Neural cell (in vitro differentiated cells): ENCODE measurements at regions not wholly inside any gene's neighbourhood (a gene's known extent, or its start where the extent isn't known, plus 50 kb on each side); places are given as distances from the start of the nearest gene placed in this dataset.

Source experiments
- H2AFZ ChIP-seq: fragments of 200-600, 300-800 bp; sonication (generic), shearing (Covaris generic); 2 replicates; pipeline ENCODE4 v1.6.0; 2014; ENCODE audit warnings: low read depth, mild to moderate bottlenecking, antibody characterized with exemption, low read length, moderate library complexity
- H3F3A ChIP-seq: fragments of 200-600 bp; shearing (Covaris generic); 2 replicates; pipeline ENCODE4 v1.6.1; 2016; ENCODE audit warnings: mild to moderate bottlenecking, moderate library complexity, mixed read lengths, antibody characterized with exemption, low read length; ENCODE audit not compliant: insufficient read depth, poor library complexity, severe bottlenecking
- H3K27ac ChIP-seq: fragments of 200-600, 300-800 bp; sonication (generic), shearing (Covaris generic); 2 replicates; pipeline ENCODE4 v1.5.1; 2014; ENCODE audit warnings: mild to moderate bottlenecking, low read length, moderate library complexity
- H3K27me3 ChIP-seq: fragments of 300-800, 200-600 bp; sonication (generic), shearing (Covaris generic); 2 replicates; pipeline ENCODE4 v1.6.0; 2014; ENCODE audit warnings: mild to moderate bottlenecking, low read depth, low read length, moderate library complexity; ENCODE audit not compliant: insufficient read depth
- H3K36me3 ChIP-seq: fragments of 300-800, 200-600 bp; sonication (generic), shearing (Covaris generic); 2 replicates; pipeline ENCODE4 v1.5.1; 2014; ENCODE audit warnings: mild to moderate bottlenecking, antibody characterized with exemption, low read length, moderate library complexity; ENCODE audit not compliant: insufficient read depth
- H3K4me2 ChIP-seq: fragments of 300-800, 200-600 bp; sonication (generic), shearing (Covaris generic); 2 replicates; pipeline ENCODE4 v1.6.0; 2014; ENCODE audit warnings: mild to moderate bottlenecking, low read length
- H3K4me3 ChIP-seq: fragments of 300-800, 200-600 bp; sonication (generic), shearing (Covaris generic); 2 replicates; pipeline ENCODE4 v1.5.1; 2014; ENCODE audit warnings: mild to moderate bottlenecking, low read length, moderate library complexity
- H3K79me2 ChIP-seq: fragments of 200-600 bp; shearing (Covaris generic); replicated peaks from 2 replicates; pipeline ENCODE4 v1.6.0; 2014; ENCODE audit warnings: mild to moderate bottlenecking, low read length, moderate library complexity; ENCODE audit not compliant: insufficient read depth
- H3K9ac ChIP-seq: fragments of 300-800, 200-600 bp; sonication (generic), shearing (Covaris generic); 2 replicates; pipeline ENCODE4 v1.6.1; 2016; ENCODE audit warnings: mild to moderate bottlenecking, low read length, mixed read lengths
- H3K9me2 ChIP-seq: fragments of 200-600 bp; shearing (Covaris generic); 2 replicates; pipeline ENCODE4 v1.6.1; 2016; ENCODE audit warnings: mild to moderate bottlenecking, low read length, mixed read lengths; ENCODE audit not compliant: insufficient read depth
- H3K9me3 ChIP-seq: fragments of 200-600, 300-800 bp; sonication (generic), shearing (Covaris generic); 2 replicates; pipeline ENCODE4 v1.6.1; 2016; ENCODE audit warnings: mild to moderate bottlenecking, mixed run types, low read length, moderate library complexity, mixed read lengths
- H4K20me1 ChIP-seq: fragments of 200-600 bp; shearing (Covaris generic); 2 replicates; pipeline ENCODE4 v1.6.1; 2016; ENCODE audit warnings: mild to moderate bottlenecking, mixed run types; ENCODE audit not compliant: insufficient read depth
- CTCF ChIP-seq: fragments of 450-650 bp; IDR thresholded peaks from 2 replicates; pipeline ENCODE4 v1.5.1; 2014; ENCODE audit warnings: antibody characterized with exemption, mild to moderate bottlenecking, moderate library complexity; ENCODE audit not compliant: poor library complexity, severe bottlenecking
- EP300 ChIP-seq: fragments of 450-650 bp; conservative IDR thresholded peaks from 2 replicates; pipeline ENCODE4 v1.6.1; 2014; ENCODE audit warnings: antibody characterized with exemption, mild to moderate bottlenecking, moderate library complexity; ENCODE audit not compliant: poor library complexity, severe bottlenecking
- EZH2 ChIP-seq: fragments of 200-600, 300-800 bp; shearing (Covaris generic), sonication (generic); IDR thresholded peaks from 2 replicates; pipeline ENCODE4 v1.6.1; 2014; ENCODE audit warnings: antibody characterized with exemption, low read length, borderline replicate concordance, mild to moderate bottlenecking; ENCODE audit not compliant: insufficient read depth, poor library complexity, severe bottlenecking
- MXI1 ChIP-seq: fragments of 450-650 bp; conservative IDR thresholded peaks from 2 replicates; pipeline ENCODE4 v1.6.1; 2014; ENCODE audit warnings: antibody characterized with exemption, mild to moderate bottlenecking; ENCODE audit not compliant: poor library complexity, severe bottlenecking
- POLR2AphosphoS5 ChIP-seq: IDR thresholded peaks from 2 replicates; pipeline ENCODE4 v1.6.1; 2012
- RAD21 ChIP-seq: fragments of 450-650 bp; conservative IDR thresholded peaks from 2 replicates; pipeline ENCODE4 v1.6.1; 2014; ENCODE audit warnings: antibody characterized with exemption, mild to moderate bottlenecking, moderate library complexity
- REST ChIP-seq: IDR thresholded peaks from 2 replicates; pipeline ENCODE4 v1.6.1; 2012; ENCODE audit warnings: borderline replicate concordance
- SMC3 ChIP-seq: fragments of 450-650 bp; conservative IDR thresholded peaks from 2 replicates; pipeline ENCODE4 v1.6.1; 2014; ENCODE audit warnings: antibody characterized with exemption, mild to moderate bottlenecking, moderate library complexity; ENCODE audit not compliant: poor library complexity
- TAF1 ChIP-seq: IDR thresholded peaks from 2 replicates; pipeline ENCODE4 v1.6.1; 2012; ENCODE audit warnings: low read depth

DNA sequence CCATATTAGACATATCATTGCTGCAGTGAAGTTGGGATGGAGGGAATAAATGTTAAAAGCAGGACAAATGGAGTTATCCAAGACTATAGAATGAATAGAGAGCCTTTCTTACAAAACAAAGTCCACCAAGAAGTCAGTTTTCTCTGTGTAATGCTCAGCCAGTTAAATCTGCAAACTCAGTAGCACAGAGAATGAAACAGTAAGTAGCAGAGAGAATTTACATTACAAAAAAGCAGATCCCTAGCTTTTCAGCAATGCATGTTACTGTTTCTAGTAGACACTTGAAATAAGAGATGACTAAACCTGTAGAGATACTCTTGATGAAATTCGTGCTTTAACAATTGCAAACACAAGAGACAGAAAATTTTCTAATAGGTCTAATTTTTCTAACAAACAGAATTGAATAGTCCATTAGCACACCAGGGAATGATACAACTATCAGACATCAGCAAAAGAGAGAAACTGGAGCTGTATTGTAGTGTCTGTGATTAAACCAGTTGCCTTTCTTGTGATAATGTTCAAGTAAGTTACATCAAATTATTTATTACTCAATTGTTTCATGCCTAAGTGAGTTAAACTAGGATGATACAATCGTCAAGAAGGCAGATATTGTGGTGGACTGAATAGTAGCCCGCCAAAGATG lies 322.2 kb upstream of the DDX18 start:
- H3K4me3 ChIP-seq: no peak overlapping the region
- H3K9me3 ChIP-seq: no peaks in the 10 kb centered on the region
- H3K27me3 ChIP-seq: no peaks in the 10 kb centered on the region
- no peaks in the 10 kb centered on the region for H4K20me1 ChIP-seq
- TF ChIP-seq TAF1 (no peak), EZH2 (no peak), RAD21 (no peak), SMC3 (no peak)
- H2AFZ ChIP-seq: no peak overlapping the region
- H3K9me2 ChIP-seq: no peaks in the 10 kb centered on the region
- no peak overlapping the region for H3K4me2 ChIP-seq
- H3K79me2 ChIP-seq: no peaks in the 10 kb centered on the region
- H3K27ac ChIP-seq: no peak overlapping the region
- H3K36me3 ChIP-seq: no peaks in the 10 kb centered on the region
- H3F3A ChIP-seq: no peaks in the 10 kb centered on the region
- H3K9ac ChIP-seq: no peak overlapping the region

DNA sequence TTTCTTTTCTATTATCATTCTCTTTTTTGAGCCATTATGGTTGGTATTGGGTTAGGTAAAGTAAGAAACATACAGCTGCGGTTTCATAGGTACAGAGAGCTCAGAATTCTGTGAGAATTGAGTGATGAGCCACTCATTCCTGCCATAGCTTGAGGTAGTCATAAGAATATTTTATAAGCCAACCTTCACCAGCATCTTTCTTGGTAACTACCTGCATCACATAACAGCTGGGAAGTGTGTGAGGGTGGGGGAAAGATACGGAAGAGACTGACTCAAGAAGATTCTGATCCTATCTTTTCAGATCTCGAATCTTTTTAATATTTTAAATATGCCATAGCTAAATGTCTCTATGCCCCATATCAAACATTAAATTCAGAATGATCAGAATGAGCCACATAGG lies 313.8 kb upstream of the DDX18 start:
- Histone ChIP-seq H3K9me3 (peaks cover 3% of the 10 kb centered on the region), H3K79me2 (no peaks in the 10 kb centered on the region), H3K27me3 (no peaks in the 10 kb centered on the region), H3F3A (no peaks in the 10 kb centered on the region), H3K9me2 (no peaks in the 10 kb centered on the region), H3K9ac (no peak overlapping the region), H3K36me3 (no peaks in the 10 kb centered on the region), H3K4me2 (no peak overlapping the region), H3K27ac (no peak overlapping the region), H2AFZ (no peak overlapping the region), H3K4me3 (no peak overlapping the region), H4K20me1 (no peaks in the 10 kb centered on the region)
- TF ChIP-seq EZH2: no peak
- no peak for TF ChIP-seq TAF1
- TF ChIP-seq RAD21: no peak
- TF ChIP-seq CTCF: no peak
- TF ChIP-seq SMC3: no peak
- TF ChIP-seq POLR2AphosphoS5: no peak
- no peak for TF ChIP-seq MXI1
- TF ChIP-seq REST: no peak
- no peak for TF ChIP-seq EP300
